ENCODE measurements at regions not wholly inside any gene's neighbourhood (a gene's known extent, or its start where the extent isn't known, plus 50 kb on each side); places are given as distances from the start of the nearest gene placed in this dataset.

DNA sequence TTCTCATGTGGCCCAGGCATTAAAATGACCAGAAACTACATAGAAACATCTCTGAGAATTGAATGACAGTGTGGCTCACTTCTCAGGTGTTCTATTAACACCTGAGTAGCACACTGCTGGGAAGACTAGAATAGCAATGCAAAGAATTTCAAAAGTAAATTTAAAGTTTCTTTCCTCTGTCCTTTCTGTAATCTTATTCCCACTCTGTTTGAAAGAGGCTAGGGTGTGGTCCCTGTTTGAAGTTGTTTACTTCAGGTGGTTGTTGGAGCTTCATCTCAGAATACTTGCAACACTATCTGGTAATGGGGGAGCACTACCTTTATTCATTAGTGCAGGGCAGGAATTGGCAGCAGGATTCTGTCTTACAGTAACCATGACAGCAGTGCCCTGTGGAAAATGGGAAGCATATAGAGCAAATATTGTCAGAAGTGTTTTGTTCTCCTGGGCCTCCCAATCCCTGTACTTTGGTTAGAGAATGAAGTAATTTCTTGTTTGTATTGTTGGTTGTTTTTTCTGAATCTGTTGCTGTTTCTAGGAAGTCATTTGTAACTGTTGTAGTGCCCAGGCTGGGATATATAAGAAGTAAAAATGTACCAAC, 1210.2 kb upstream of the ATXN8OS start:
- Histone ChIP-seq H3K36me3 (ENCODE audit: control insufficient read depth, insufficient read depth, low read length) (no peaks in the 10 kb centered on the region), H4K20me1 (replicated peaks; ENCODE audit: control insufficient read depth, insufficient read depth, low read length) (no peaks in the 10 kb centered on the region), H3K9ac (ENCODE audit: insufficient read depth in 1 of 2, low read depth in 2 of 2, low read length in 2 of 2) (no peak overlapping the region), H2AFZ (ENCODE audit: low read depth, low read length) (no peak overlapping the region), H3K4me2 (ENCODE audit: insufficient read depth, low read length) (no peak overlapping the region), H3K27me3 (ENCODE audit: control insufficient read depth in 2 of 2, insufficient read depth in 2 of 2, low read length in 2 of 2) (no peaks in the 10 kb centered on the region), H3K9me3 (replicated peaks; ENCODE audit: control insufficient read depth, insufficient read depth, low read depth, low read length) (no peaks in the 10 kb centered on the region), H3K79me2 (ENCODE audit: control insufficient read depth, insufficient read depth, low read length) (no peaks in the 10 kb centered on the region), H3K4me3 (no peak overlapping the region), H3K27ac (ENCODE audit: extremely low read depth, low read depth, low read length) (no peak overlapping the region), H3K4me1 (replicated peaks in 1 of 2; ENCODE audit: control insufficient read depth in 2 of 2, insufficient read depth in 2 of 2, low read length in 2 of 2) (no peaks in the 10 kb centered on the region), H3K9me1 (ENCODE audit: control insufficient read depth, insufficient read depth, low read length) (no peaks in the 10 kb centered on the region)
- ATAC-seq = no peak
- intact Hi-C loops (cut with micrococcal nuclease) = no loop called here
- DNase-seq (ENCODE audit: extremely low read depth in 1 of 4, low spot score in 3 of 4) = no peak
- FAIRE-seq = no peak
- POLR2A ChIA-PET = no interaction called here
- in situ Hi-C loops (cut with MboI) = no loop called here
- no TSS peak for BruUV-seq (replicated peaks)
- CTCF ChIA-PET (ENCODE audit: low intra/inter-chr PET ratio) = no interaction called here
- TF ChIP-seq SMAD1 (IDR thresholded peaks at IDR 0.05; ENCODE audit: low read depth, low read length, partially characterized antibody) = no peak
- TF ChIP-seq CREB5 (CRISPR knock-in tag; IDR thresholded peaks at IDR 0.05) = no peak
- no peak for TF ChIP-seq ZNF436 (CRISPR knock-in tag; IDR thresholded peaks at IDR 0.05)
- TF ChIP-seq BACH1 (tag; IDR thresholded peaks at IDR 0.05) = no peak

DNA sequence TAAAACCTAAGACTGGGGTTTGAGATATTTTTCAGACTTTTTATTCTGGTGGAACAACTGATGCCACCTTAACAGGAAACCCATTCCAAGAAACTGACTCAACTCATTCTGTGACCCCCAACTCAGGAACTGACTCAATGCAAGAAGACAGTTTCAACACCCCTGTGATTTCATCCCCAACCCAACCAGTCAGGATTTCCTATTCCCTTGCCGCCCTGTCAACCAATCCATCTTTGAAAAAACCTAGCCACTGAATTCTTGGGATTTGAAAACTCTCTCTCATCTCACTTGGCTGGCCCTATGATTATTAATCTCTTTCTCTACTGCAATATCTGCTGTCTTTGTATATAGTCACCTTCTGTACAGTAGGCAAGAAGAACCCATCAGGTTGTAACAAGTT, 1211.9 kb upstream of the ATXN8OS start:
- POLR2A ChIA-PET = no interaction called here
- H2AFZ ChIP-seq (ENCODE audit: low read depth, low read length) = no peak overlapping the region
- TF ChIP-seq JUND (IDR thresholded peaks at IDR 0.05; ENCODE audit: borderline replicate concordance, low read depth, low read length) (no peak), JUND (tag; IDR thresholded peaks at IDR 0.05; ENCODE audit: borderline replicate concordance, low read depth, low read length) (no peak), JUNB (CRISPR knock-in tag; conservative IDR thresholded peaks at IDR 0.05) (no peak), CTBP1 (IDR thresholded peaks at IDR 0.05; ENCODE audit: borderline replicate concordance) (no peak), RFX1 (IDR thresholded peaks at IDR 0.05) (no peak), DDX20 (tag; IDR thresholded peaks at IDR 0.05; ENCODE audit: low read depth) (no peak), ZNF511 (CRISPR knock-in tag; IDR thresholded peaks at IDR 0.05) (no peak), GTF2B (IDR thresholded peaks at IDR 0.05; ENCODE audit: extremely low read depth, insufficient read length) (no peak), ZFP1 (CRISPR knock-in tag; IDR thresholded peaks at IDR 0.05) (no peak)

More for the DNA sequence above, 1211.9 kb upstream of the ATXN8OS start:
- no peak overlapping the region for H3K4me2 ChIP-seq (ENCODE audit: insufficient read depth, low read length)
- BruUV-seq (replicated peaks) = no TSS peak
- H3K9me1 ChIP-seq (ENCODE audit: control insufficient read depth, insufficient read depth, low read length) = no peaks in the 10 kb centered on the region
- no peak for ATAC-seq
- intact Hi-C loops (cut with micrococcal nuclease) = no loop called here
- in situ Hi-C loops (cut with MboI) = no loop called here
- no peak for DNase-seq (ENCODE audit: extremely low read depth in 1 of 4, low spot score in 3 of 4)
- H3K79me2 ChIP-seq (ENCODE audit: control insufficient read depth, insufficient read depth, low read length) = no peaks in the 10 kb centered on the region
- no peak overlapping the region for H3K27ac ChIP-seq (ENCODE audit: extremely low read depth, low read depth, low read length)
- H4K20me1 ChIP-seq (replicated peaks; ENCODE audit: control insufficient read depth, insufficient read depth, low read length) = no peaks in the 10 kb centered on the region
- no peaks in the 10 kb centered on the region for H3K9me3 ChIP-seq (replicated peaks; ENCODE audit: control insufficient read depth, insufficient read depth, low read depth, low read length)
- CTCF ChIA-PET (ENCODE audit: low intra/inter-chr PET ratio) = no interaction called here
- H3K36me3 ChIP-seq (ENCODE audit: control insufficient read depth, insufficient read depth, low read length) = no peaks in the 10 kb centered on the region
- no peaks in the 10 kb centered on the region for H3K4me1 ChIP-seq (replicated peaks in 1 of 2; ENCODE audit: control insufficient read depth in 2 of 2, insufficient read depth in 2 of 2, low read length in 2 of 2)
- WGBS (ENCODE audit: insufficient coverage, low coverage, missing lambda C conversion rate) = 0% methylated on average over 1 of the region's 1 CpG
- no peaks in the 10 kb centered on the region for H3K27me3 ChIP-seq (ENCODE audit: control insufficient read depth in 2 of 2, insufficient read depth in 2 of 2, low read length in 2 of 2)
- no peak overlapping the region for H3K4me3 ChIP-seq
- no peak overlapping the region for H3K9ac ChIP-seq (ENCODE audit: insufficient read depth in 1 of 2, low read depth in 2 of 2, low read length in 2 of 2)
- FAIRE-seq = no peak

All from K562 (cell line).